HepG2 (cell line): ENCODE measurements at regions not wholly inside any gene's neighbourhood (a gene's known extent, or its start where the extent isn't known, plus 50 kb on each side); places are given as distances from the start of the nearest gene placed in this dataset.

Experiments
- ATAC-seq: fragments of 200-7000 bp; cut with Tn5 transposase; 3 replicates; pipeline ENCODE4 v1.9.1; 2020; ENCODE audit warnings: mild to moderate bottlenecking, moderate library complexity
- BruUV-seq: library from RNA; stranded (reverse); fragments of 400-500 nt; replicated peaks from 2 replicates; lab custom pipeline; 2021; lab: Mats Ljungman, UMichigan
- CTCF ChIA-PET: fragments of 300-600 bp; formaldehyde crosslinking; extraction: SDS; loops from one replicate; lab custom pipeline; 2021; ENCODE audit warnings: low total read pairs, inconsistent platforms, low intra/inter-chr PET ratio; lab: Yijun Ruan, JAX
- POLR2A ChIA-PET: fragments of 350-600 bp; sonication (Branson Sonifier 250); formaldehyde crosslinking; loops from one replicate; lab custom pipeline; 2020; ENCODE audit warnings: antibody characterized with exemption, inconsistent platforms; lab: Yijun Ruan, JAX
- DNase-seq: peaks from one replicate; pipeline ENCODE4 v3.0.0-alpha.2; 2015; ENCODE audit warnings: low spot score
- FAIRE-seq: peaks from 3 replicates; lab custom pipeline; 2011; peaks lifted over from hg19 to GRCh38; lab: Jason Lieb, UNC
- H2AFZ ChIP-seq: one replicate; pipeline ENCODE4 v1.6.1; 2011; ENCODE audit warnings: low read length, inconsistent platforms
- H3K27ac ChIP-seq: fragments of 300-600 bp; 3 replicates; pipeline ENCODE4 v1.8.0; 2011; ENCODE audit warnings: mixed run types, mild to moderate bottlenecking, mixed read lengths, low read length, inconsistent platforms; ENCODE audit not compliant: insufficient read depth; ENCODE audit errors: extremely low read length
- H3K27me3 ChIP-seq, 2 experiments: fragments of 200-600 bp in 1 of 2; 2 replicates in 1 of 2; 3 replicates in 1 of 2; pipeline versions ENCODE4 v1.6.0 to v1.8.0; 2011; ENCODE audit warnings: low read length in 2 of 2, mild to moderate bottlenecking in 2 of 2, moderate library complexity in 2 of 2, inconsistent platforms in 1 of 2; ENCODE audit not compliant: insufficient read depth in 2 of 2, control insufficient read depth in 1 of 2
- H3K36me3 ChIP-seq, 2 experiments: fragments of 200-600 bp in 1 of 2; replicated peaks in 1 of 2; 2 replicates in 1 of 2; 3 replicates in 1 of 2; pipeline versions ENCODE4 v1.5.1 to v1.8.0; 2011; ENCODE audit warnings: low read length in 2 of 2, inconsistent platforms in 1 of 2; ENCODE audit not compliant: insufficient read depth in 2 of 2, control insufficient read depth in 1 of 2
- H3K4me1 ChIP-seq: 2 replicates; pipeline ENCODE4 v1.5.1; 2012; ENCODE audit warnings: low read length, inconsistent platforms; ENCODE audit not compliant: insufficient read depth
- H3K4me2 ChIP-seq: 2 replicates; pipeline ENCODE4 v1.6.0; 2011; ENCODE audit warnings: low read depth, low read length, inconsistent platforms
- H3K4me3 ChIP-seq, 3 experiments: fragments of 200-600 bp in 1 of 3; sonication (generic), shearing (Covaris generic) in 1 of 3; replicated peaks in 1 of 3; 2 replicates each; pipeline ENCODE4 v1.5.1; 2011 to 2016; ENCODE audit warnings: low read length in 3 of 3, inconsistent platforms in 2 of 3, low read depth in 2 of 3, mild to moderate bottlenecking in 2 of 3, control low read depth in 1 of 3, mixed read lengths in 1 of 3; ENCODE audit not compliant: insufficient read depth in 1 of 3
- H3K79me2 ChIP-seq: one replicate; pipeline ENCODE4 v1.6.1; 2011; ENCODE audit warnings: low read length, inconsistent platforms; ENCODE audit not compliant: insufficient read depth
- H3K9ac ChIP-seq: 2 replicates; pipeline ENCODE4 v1.6.0; 2011; ENCODE audit warnings: mild to moderate bottlenecking, low read depth, low read length, inconsistent platforms; ENCODE audit not compliant: insufficient read depth
- H3K9me3 ChIP-seq: 2 replicates; pipeline ENCODE4 v1.5.1; 2012; ENCODE audit warnings: mild to moderate bottlenecking, low read length
- H4K20me1 ChIP-seq: 2 replicates; pipeline ENCODE4 v1.6.0; 2011; ENCODE audit warnings: inconsistent platforms, mild to moderate bottlenecking, low read length, moderate library complexity; ENCODE audit not compliant: insufficient read depth
- CREB1 ChIP-seq, 2 experiments: fragments of 450-650 bp in 1 of 2; IDR thresholded peaks; 2 replicates each; pipeline ENCODE4 v1.6.1; 2016 to 2017; ENCODE audit warnings: control low read depth in 1 of 2, mild to moderate bottlenecking in 1 of 2, missing compliant biosample characterization in 1 of 2, missing genetic modification characterization in 1 of 2
- GTF3A ChIP-seq: sonication (generic); formaldehyde crosslinking; conservative IDR thresholded peaks from 2 replicates; pipeline ENCODE4 v1.4.0; 2020; ENCODE audit warnings: mild to moderate bottlenecking, missing genetic modification reagents
- MEIS2 ChIP-seq: sonication (generic); formaldehyde crosslinking; IDR thresholded peaks from 2 replicates; pipeline ENCODE4 v1.9.0; 2021; ENCODE audit warnings: mild to moderate bottlenecking, missing genetic modification reagents
- PAWR ChIP-seq: sonication (generic); formaldehyde crosslinking; IDR thresholded peaks from 2 replicates; pipeline ENCODE4 v1.4.0; 2020; ENCODE audit warnings: missing genetic modification reagents, mild to moderate bottlenecking, borderline replicate concordance
- SIX4 ChIP-seq: sonication (generic); formaldehyde crosslinking; IDR thresholded peaks from 2 replicates; pipeline ENCODE4 v1.4.0; 2020; ENCODE audit warnings: missing genetic modification reagents
- ZNF136 ChIP-seq: sonication (generic); formaldehyde crosslinking; IDR thresholded peaks from 2 replicates; pipeline ENCODE4 v1.8.1; 2022; ENCODE audit warnings: low read depth, mild to moderate bottlenecking, moderate library complexity, missing genetic modification reagents
- ZNF24 ChIP-seq: fragments of 450-650 bp; IDR thresholded peaks from 2 replicates; pipeline ENCODE4 v1.6.1; 2017; ENCODE audit warnings: antibody characterized with exemption, mild to moderate bottlenecking
- ZNF335 ChIP-seq: sonication (generic); formaldehyde crosslinking; IDR thresholded peaks from 2 replicates; pipeline ENCODE4 v1.4.0; 2020; ENCODE audit warnings: missing genetic modification reagents
- ZNF543 ChIP-seq: sonication (generic); formaldehyde crosslinking; IDR thresholded peaks from 2 replicates; pipeline ENCODE4 v1.4.0; 2020; ENCODE audit warnings: mild to moderate bottlenecking, missing genetic modification reagents
- ZNF572 ChIP-seq: sonication (generic); formaldehyde crosslinking; IDR thresholded peaks from 2 replicates; pipeline ENCODE4 v1.5.1; 2020; ENCODE audit warnings: mild to moderate bottlenecking, missing genetic modification reagents
- ZNF597 ChIP-seq: sonication (generic); formaldehyde crosslinking; IDR thresholded peaks from 2 replicates; pipeline ENCODE4 v1.5.0; 2020; ENCODE audit warnings: missing genetic modification reagents
- ZNF687 ChIP-seq: sonication (generic); formaldehyde crosslinking; IDR thresholded peaks from 2 replicates; pipeline ENCODE4 v1.5.1; 2020; ENCODE audit warnings: mild to moderate bottlenecking, missing genetic modification reagents, moderate library complexity
- WGBS: methylation state at CpG from one replicate; pipeline ENCODE4 v1.1.6; 2017; ENCODE audit warnings: low lambda C conversion rate; 5-methylcytosine and 5-hydroxymethylcytosine counted together
- in situ Hi-C: cut with HindIII; loops from 2 replicates; pipeline ENCODE4 v1.10.0; 2017; ENCODE audit warnings: low pct_unique_long_range_greater_than_20kb; ENCODE audit not compliant: extremely low pct_ligation_motif_present
- intact Hi-C: fragments of 100-400 bp; cut with micrococcal nuclease; formaldehyde crosslinking; loops from one replicate; pipeline ENCODE4 v1.10.0; 2022; ENCODE audit not compliant: unreplicated experiment

DNA sequence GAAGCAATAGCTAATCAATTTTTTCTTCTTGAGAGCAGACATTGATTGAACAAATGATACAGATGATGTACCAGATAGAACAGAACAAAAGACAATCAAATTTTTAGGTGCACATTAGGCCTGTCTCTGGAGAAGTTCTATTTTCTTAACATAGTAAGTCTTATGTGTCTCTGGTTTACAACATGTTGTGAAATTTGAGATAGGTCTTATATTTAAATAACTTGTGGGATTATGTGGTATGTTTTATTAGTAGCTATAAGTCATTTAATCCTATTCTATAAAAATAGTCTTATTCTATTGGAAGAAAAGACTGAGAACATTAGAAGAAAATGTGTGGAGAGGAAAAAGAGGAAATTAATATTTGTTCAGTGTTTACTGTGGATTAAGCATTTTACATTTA, 358.0 kb downstream of the ATP23 start:
- in situ Hi-C loops = no loop called here
- no peaks in the 10 kb centered on the region for H4K20me1 ChIP-seq
- ATAC-seq (no peak), FAIRE-seq (no peak), DNase-seq (no peak)
- no peaks in the 10 kb centered on the region for H3K9me3 ChIP-seq
- no peaks in the 10 kb centered on the region for H3K27me3 ChIP-seq
- ChIA-PET POLR2A (no interaction called here), CTCF (no interaction called here)
- no TSS peak for BruUV-seq
- no peaks in the 10 kb centered on the region for H3K79me2 ChIP-seq
- no peak overlapping the region for H3K9ac ChIP-seq
- no peaks in the 10 kb centered on the region for H3K4me1 ChIP-seq
- no peaks in the 10 kb centered on the region for H3K36me3 ChIP-seq
- no peak overlapping the region for H3K4me3 ChIP-seq
- no peak for TF ChIP-seq ZNF572 (CRISPR knock-in tag)
- TF ChIP-seq ZNF543 (CRISPR knock-in tag) = no peak
- no peak overlapping the region for H3K4me2 ChIP-seq
- intact Hi-C loops = no loop called here
- no peak overlapping the region for H2AFZ ChIP-seq
- no peak overlapping the region for H3K27ac ChIP-seq

DNA sequence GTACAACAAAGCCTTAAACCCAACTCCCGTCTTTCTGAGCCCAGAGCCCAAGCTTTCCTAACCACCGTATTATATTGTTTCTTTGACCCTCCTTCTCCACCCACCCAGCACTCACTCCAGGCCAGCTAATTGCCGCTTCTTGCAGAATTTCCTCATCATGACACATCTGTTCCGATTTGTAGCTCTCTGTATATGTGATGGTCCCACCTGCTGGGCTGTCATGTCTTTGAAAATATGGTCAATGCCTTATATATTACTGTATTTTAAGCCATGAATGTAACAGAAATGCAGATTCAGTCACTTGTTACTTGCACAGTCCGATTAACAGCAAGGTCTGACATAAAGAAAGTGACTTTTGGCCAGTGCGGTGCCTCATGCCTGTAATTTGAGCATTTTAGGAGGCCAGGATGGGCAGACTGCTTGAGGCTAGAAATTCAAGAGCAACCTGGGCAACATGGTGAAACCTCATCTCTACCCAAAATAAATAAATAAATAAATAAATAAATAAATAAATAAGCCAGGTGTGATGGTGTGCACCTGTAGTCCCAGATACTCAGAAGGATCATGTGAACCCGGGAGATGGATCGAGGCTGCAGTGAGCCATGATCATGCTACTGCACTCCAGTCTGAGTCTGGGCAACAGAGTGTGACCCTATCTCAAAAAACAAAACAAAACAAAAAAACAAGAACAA, 359.8 kb downstream of the ATP23 start:
- no peaks in the 10 kb centered on the region for H4K20me1 ChIP-seq
- no peaks in the 10 kb centered on the region for H3K9me3 ChIP-seq
- no TSS peak for BruUV-seq
- H3K4me2 ChIP-seq = no peak overlapping the region
- POLR2A ChIA-PET = no interaction called here
- CTCF ChIA-PET = no interaction called here
- in situ Hi-C loops = no loop called here
- FAIRE-seq (no peak), DNase-seq (no peak), ATAC-seq (no peak)
- no peaks in the 10 kb centered on the region for H3K4me1 ChIP-seq
- no peaks in the 10 kb centered on the region for H3K27me3 ChIP-seq
- no peak overlapping the region for H3K9ac ChIP-seq
- H3K79me2 ChIP-seq = no peaks in the 10 kb centered on the region
- intact Hi-C loops = loop anchor here (5.0 kb wide), 1 partner anchor 124 kb away; no protein-coding TSS in a partner anchor
- WGBS = 19% methylated on average over 8 of the region's 8 CpGs
- no peaks in the 10 kb centered on the region for H3K36me3 ChIP-seq
- H2AFZ ChIP-seq = no peak overlapping the region
- no peak overlapping the region for H3K27ac ChIP-seq
- H3K4me3 ChIP-seq = no peak overlapping the region
- no peak for TF ChIP-seq ZNF24
- TF ChIP-seq SIX4 (CRISPR knock-in tag) = no peak
- TF ChIP-seq CREB1 (IDR thresholded peaks at IDR 0.05) = no peak
- TF ChIP-seq CREB1 (CRISPR knock-in tag; IDR thresholded peaks at IDR 0.05) = no peak
- no peak for TF ChIP-seq ZNF335 (CRISPR knock-in tag)
- no peak for TF ChIP-seq ZNF597
- TF ChIP-seq ZNF687 (CRISPR knock-in tag) = no peak
- no peak for TF ChIP-seq PAWR (CRISPR knock-in tag)
- no peak for TF ChIP-seq MEIS2
- no peak for TF ChIP-seq ZNF136 (CRISPR knock-in tag)
- TF ChIP-seq GTF3A (CRISPR knock-in tag) = no peak
